GM06990 (cell line): ENCODE measurements at regions not wholly inside any gene's neighbourhood (a gene's known extent, or its start where the extent isn't known, plus 50 kb on each side); places are given as distances from the start of the nearest gene placed in this dataset.
A peak's percentile ranks its signal among the peaks of the same experiment; 100 is the strongest.
"Not testable (repeated sequence)": the region's sequence is repeated elsewhere in the genome, so short reads cannot be mapped to it uniquely, and the experiment has no call there.

Experiments used
- DNase-seq: peaks from one replicate; pipeline ENCODE4 v3.0.0-alpha.2; 2011; ENCODE audit not compliant: insufficient read length; ENCODE audit errors: extremely low read depth
- H3K27me3 ChIP-seq: replicated peaks from 2 replicates; pipeline ENCODE4 v1.6.0; 2011; ENCODE audit warnings: low read length; ENCODE audit not compliant: control insufficient read depth, insufficient read depth
- H3K36me3 ChIP-seq: 2 replicates; pipeline ENCODE4 v1.5.1; 2011; ENCODE audit warnings: low read length; ENCODE audit not compliant: control insufficient read depth, insufficient read depth
- H3K4me3 ChIP-seq: replicated peaks from 2 replicates; pipeline ENCODE4 v1.5.1; 2011; ENCODE audit warnings: low read depth, mild to moderate bottlenecking, control low read depth, low read length
- TF ChIP-seq, protein P1 (sequence below): IDR thresholded peaks from 2 replicates; pipeline ENCODE4 v1.5.1; 2011; ENCODE audit warnings: low read length, control low read depth, mild to moderate bottlenecking, inconsistent platforms; ENCODE audit not compliant: insufficient read depth, poor library complexity, severe bottlenecking

DNA sequence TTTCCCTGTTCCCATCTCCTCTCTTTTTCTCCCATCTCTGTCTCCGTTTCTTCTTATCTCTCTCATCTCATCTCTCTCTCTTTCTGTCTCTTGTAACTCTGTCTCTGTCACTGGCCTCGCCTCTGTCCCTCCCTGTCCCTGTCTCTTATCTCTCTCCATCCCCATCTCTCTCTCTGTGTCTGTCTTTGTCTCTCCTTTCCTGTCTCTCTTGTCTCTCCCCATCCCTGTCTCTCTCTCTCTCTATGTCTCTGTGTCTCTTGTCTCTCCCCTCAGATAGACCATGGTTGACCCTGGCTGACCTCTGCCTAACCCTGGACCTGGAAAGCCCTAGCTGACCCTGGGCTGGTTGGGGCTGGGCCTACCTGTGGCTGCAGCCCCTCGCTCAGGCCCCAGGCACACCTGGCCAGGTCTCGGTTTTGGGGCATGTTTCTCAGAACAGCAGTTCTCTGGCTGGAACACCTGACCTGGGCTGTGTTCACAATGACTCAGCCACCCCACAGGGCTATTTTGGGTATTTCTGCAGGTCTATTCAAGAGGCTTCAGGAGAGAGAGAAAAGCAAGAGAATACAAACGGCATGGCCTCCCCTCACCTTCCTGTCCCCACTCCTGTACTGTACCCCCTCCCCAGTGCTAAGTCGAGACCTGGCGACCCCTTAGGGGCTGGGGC is 174.4 kb downstream of the TMEM121 start:
- peak; percentile 85 for DNase-seq

GRCh38 chr14:105701456-105702274 is 175.3 kb downstream of the TMEM121 start:
- Histone ChIP-seq H3K36me3 (no peaks in the 10 kb centered on the region), H3K4me3 (no peak overlapping the region; the same call in 1 of the 2 replicates), H3K27me3 (no peaks in the 10 kb centered on the region)
- TF ChIP-seq, protein P1, sequence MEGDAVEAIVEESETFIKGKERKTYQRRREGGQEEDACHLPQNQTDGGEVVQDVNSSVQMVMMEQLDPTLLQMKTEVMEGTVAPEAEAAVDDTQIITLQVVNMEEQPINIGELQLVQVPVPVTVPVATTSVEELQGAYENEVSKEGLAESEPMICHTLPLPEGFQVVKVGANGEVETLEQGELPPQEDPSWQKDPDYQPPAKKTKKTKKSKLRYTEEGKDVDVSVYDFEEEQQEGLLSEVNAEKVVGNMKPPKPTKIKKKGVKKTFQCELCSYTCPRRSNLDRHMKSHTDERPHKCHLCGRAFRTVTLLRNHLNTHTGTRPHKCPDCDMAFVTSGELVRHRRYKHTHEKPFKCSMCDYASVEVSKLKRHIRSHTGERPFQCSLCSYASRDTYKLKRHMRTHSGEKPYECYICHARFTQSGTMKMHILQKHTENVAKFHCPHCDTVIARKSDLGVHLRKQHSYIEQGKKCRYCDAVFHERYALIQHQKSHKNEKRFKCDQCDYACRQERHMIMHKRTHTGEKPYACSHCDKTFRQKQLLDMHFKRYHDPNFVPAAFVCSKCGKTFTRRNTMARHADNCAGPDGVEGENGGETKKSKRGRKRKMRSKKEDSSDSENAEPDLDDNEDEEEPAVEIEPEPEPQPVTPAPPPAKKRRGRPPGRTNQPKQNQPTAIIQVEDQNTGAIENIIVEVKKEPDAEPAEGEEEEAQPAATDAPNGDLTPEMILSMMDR = no peak
- peak; percentile 48 for DNase-seq

More for the DNA sequence above, 174.4 kb downstream of the TMEM121 start:
- Histone ChIP-seq H3K4me3 (peak overlapping the region; percentile 38), H3K27me3 (no peaks in the 10 kb centered on the region), H3K36me3 (no peaks in the 10 kb centered on the region)
- TF ChIP-seq, protein P1 = no peak

- Histone ChIP-seq H3K27me3 (no peaks in the 10 kb centered on the region), H3K36me3 (no peaks in the 10 kb centered on the region), H3K4me3 (no peak overlapping the region)
- TF ChIP-seq, protein P1 = no peak
- DNase-seq = peak; percentile 37
Observed at GRCh38 chr14:105702275-105702817, 176.0 kb downstream of the TMEM121 start.

DNA sequence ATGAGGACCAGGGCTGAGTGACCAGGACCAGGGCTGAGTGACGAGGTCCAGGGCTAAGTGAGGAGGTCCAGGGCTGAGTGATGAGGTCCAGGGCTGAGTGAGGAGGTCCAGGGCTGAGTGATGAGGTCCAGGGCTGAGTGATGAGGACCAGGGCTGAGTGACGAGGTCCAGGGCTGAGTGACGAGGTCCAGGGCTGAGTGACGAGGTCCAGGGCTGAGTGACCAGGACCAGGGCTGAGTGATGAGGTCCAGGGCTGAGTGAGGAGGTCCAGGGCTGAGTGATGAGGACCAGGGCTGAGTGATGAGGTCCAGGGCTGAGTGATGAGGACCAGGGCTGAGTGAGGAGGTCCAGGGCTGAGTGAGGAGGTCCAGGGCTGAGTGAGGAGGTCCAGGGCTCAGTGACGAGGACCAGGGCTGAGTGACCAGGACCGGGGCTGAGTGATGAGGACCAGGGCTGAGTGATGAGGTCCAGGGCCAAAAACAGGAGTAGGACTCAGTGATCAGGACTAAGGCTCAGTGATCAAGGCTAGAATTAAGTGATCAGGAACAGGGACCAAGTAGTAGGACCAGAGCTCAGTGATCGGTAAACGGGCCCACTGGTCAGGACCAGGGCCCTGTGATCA is 176.8 kb downstream of the TMEM121 start:
- not testable (repeated sequence) for H3K27me3 ChIP-seq, H3K4me3 ChIP-seq, H3K36me3 ChIP-seq
- DNase-seq = peak; percentile 29

DNA sequence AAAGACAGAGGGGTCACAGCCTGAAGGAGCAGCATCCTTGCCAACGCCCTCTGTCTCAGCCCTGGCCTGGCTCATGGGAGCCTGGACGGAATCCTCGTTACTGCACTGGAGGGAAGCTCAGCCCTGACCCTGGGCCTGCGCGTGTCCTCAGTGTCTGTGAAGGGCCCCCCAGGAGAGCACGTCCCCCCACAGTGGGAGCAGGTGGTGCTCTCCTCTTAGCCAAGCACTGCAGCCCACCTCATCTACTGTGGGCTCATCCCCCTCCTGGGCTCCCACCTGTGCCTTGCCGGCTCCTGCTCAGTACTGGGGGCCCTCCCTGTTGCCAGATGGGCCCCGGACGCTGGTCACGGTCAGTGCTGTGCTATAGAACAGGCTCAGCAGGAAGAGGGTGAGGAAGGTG is 177.7 kb downstream of the TMEM121 start:
- peak; percentile 22 for DNase-seq
- not testable (repeated sequence) for H3K27me3 ChIP-seq, H3K4me3 ChIP-seq, H3K36me3 ChIP-seq

DNA sequence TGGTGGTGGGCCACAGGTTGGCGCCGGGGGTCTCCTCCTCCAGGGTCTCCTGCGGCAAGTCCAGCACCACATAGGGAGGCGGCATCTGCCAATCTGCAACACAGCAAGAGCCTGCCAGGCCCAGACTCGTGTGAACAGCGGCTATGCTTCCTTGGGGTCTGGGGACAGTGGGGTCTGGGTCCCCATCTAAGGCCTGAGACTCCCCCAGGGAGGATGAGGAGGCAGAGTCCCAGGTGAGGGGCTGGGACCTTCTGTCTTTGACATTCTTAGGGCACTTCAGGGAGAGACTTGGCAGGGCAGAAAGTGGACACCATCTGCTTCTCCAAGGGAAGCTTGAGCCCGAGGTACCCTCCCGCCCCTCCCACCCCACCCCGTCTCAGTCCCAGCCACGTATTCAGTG is 178.1 kb downstream of the TMEM121 start:
- DNase-seq, H3K36me3 ChIP-seq, H3K27me3 ChIP-seq, H3K4me3 ChIP-seq: not testable (repeated sequence)

DNA sequence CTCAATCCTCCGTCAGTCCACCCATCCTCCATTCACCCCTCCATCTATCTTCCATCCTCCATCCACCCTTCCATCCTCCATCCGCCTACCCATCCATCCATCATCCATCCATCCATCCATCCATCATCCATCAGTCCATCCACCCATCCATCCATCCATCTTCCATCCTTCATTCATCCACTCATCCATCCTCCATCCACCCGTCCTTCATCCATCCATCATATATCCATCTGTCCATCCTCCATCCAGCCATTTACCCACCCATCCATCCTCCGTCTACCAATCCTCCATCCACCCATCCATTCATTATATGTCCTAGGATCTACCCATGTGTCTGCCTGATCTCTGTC is 179.1 kb downstream of the TMEM121 start:
- H3K27me3 ChIP-seq, H3K36me3 ChIP-seq, H3K4me3 ChIP-seq, DNase-seq: not testable (repeated sequence)
